Esophagus muscularis mucosa (tissue), 4 donors: ENCODE measurements at regions not wholly inside any gene's neighbourhood (a gene's known extent, or its start where the extent isn't known, plus 50 kb on each side); places are given as distances from the start of the nearest gene placed in this dataset.

Experiments used
- DNase-seq: peaks from one replicate; pipeline ENCODE4 v3.0.0-alpha.2; 2017; ENCODE audit errors: extremely low spot score
- H3K27ac ChIP-seq, 4 donors: fragments of 200-600 bp; sonication (generic); replicated peaks in 1 of 4; 1 replicate in 3 of 4; 2 replicates in 1 of 4; pipeline ENCODE4 v1.5.1; 2016 to 2019; ENCODE audit warnings: mild to moderate bottlenecking in 1 of 4
- H3K27me3 ChIP-seq, 4 donors: fragments of 200-600 bp; sonication (generic); one replicate each; pipeline versions ENCODE4 v1.5.1 to v1.6.0; 2016 to 2019
- H3K36me3 ChIP-seq, 4 donors: fragments of 200-600 bp; sonication (generic); one replicate each; pipeline ENCODE4 v1.5.1; 2016 to 2019
- H3K4me1 ChIP-seq, 4 donors: fragments of 200-600 bp; sonication (generic); one replicate each; pipeline ENCODE4 v1.5.1; 2016 to 2019
- H3K4me3 ChIP-seq, 4 donors: fragments of 200-600 bp; sonication (generic); 1 replicate in 2 of 4; 2 replicates in 2 of 4; pipeline ENCODE4 v1.5.1; 2016 to 2019; ENCODE audit warnings: mild to moderate bottlenecking in 4 of 4, moderate library complexity in 1 of 4
- H3K9me3 ChIP-seq, 4 donors: fragments of 200-600 bp; sonication (generic); 1 replicate in 3 of 4; 2 replicates in 1 of 4; pipeline ENCODE4 v1.5.1; 2016 to 2019
- EP300 ChIP-seq: sonication (generic); formaldehyde crosslinking; IDR thresholded peaks from one replicate; pipeline ENCODE4 v1.6.1; 2017; ENCODE audit warnings: antibody characterized with exemption
- POLR2A ChIP-seq: fragments of 450-650 bp; IDR thresholded peaks from one replicate; pipeline ENCODE4 v1.6.1; 2017; ENCODE audit warnings: antibody characterized with exemption, moderate library complexity, mild to moderate bottlenecking, low read depth
- POLR2AphosphoS5 ChIP-seq, 2 donors: sonication (generic); formaldehyde crosslinking; IDR thresholded peaks; one replicate each; pipeline ENCODE4 v1.6.1; 2017; ENCODE audit warnings: antibody characterized with exemption in 2 of 2
- WGBS: methylation state at CpG from one replicate; pipeline ENCODE4 v1.1.5; 2018; 5-methylcytosine and 5-hydroxymethylcytosine counted together
- intact Hi-C: fragments of 100-400 bp; cut with DNase I; formaldehyde crosslinking; loops from one replicate; pipeline ENCODE4 v1.15.1; 2023
- TF ChIP-seq, protein P1 (sequence below), 3 experiments: fragments of 200-600 bp in 2 of 3; fragments of 450-650 bp in 1 of 3; sonication (generic) in 2 of 3; IDR thresholded peaks; one replicate each; pipeline ENCODE4 v1.5.1; 2017 to 2019; ENCODE audit warnings: antibody characterized with exemption in 3 of 3, mild to moderate bottlenecking in 2 of 3, moderate library complexity in 1 of 3

DNA sequence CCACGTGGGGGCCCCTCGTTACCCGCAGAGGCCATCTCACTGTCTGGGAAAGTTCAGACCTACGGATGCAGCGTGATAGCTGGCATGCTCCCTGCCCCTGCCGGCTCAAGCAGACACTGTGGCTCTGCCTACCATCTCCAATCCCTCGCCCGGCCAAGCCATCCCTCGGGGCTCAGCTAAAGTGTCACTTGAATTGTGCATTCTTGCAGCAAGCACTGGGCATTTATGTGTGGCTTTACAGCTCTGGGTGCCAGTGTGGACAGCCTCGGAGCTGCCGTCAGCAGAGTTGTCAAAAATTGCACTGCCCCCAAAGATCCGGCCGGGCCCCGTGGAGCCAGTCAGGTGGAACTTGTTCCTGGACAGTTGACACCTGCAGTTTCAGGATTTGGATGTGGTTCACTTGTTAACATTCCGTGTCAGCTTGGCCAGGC lies 75.0 kb upstream of the FGF3 start:
- Histone ChIP-seq H3K4me1 (peaks cover 0 to 20% (median 14%) of the 10 kb centered on the region in 4 donors), H3K27me3 (peaks cover 0 to 62% (median 0%) of the 10 kb centered on the region in 4 donors), H3K9me3 (no peaks in the 10 kb centered on the region), H3K4me3 (no peak overlapping the region), H3K36me3 (no peaks in the 10 kb centered on the region), H3K27ac (no peak overlapping the region)
- WGBS = 80% methylated on average over 3 of the region's 15 CpGs
- TF ChIP-seq, protein P1, sequence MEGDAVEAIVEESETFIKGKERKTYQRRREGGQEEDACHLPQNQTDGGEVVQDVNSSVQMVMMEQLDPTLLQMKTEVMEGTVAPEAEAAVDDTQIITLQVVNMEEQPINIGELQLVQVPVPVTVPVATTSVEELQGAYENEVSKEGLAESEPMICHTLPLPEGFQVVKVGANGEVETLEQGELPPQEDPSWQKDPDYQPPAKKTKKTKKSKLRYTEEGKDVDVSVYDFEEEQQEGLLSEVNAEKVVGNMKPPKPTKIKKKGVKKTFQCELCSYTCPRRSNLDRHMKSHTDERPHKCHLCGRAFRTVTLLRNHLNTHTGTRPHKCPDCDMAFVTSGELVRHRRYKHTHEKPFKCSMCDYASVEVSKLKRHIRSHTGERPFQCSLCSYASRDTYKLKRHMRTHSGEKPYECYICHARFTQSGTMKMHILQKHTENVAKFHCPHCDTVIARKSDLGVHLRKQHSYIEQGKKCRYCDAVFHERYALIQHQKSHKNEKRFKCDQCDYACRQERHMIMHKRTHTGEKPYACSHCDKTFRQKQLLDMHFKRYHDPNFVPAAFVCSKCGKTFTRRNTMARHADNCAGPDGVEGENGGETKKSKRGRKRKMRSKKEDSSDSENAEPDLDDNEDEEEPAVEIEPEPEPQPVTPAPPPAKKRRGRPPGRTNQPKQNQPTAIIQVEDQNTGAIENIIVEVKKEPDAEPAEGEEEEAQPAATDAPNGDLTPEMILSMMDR (IDR thresholded peaks at IDR 0.05) = no peak
- no peak for TF ChIP-seq POLR2AphosphoS5 (IDR thresholded peaks at IDR 0.05)
- no peak for TF ChIP-seq EP300
- TF ChIP-seq POLR2A = no peak
- intact Hi-C loops = no loop called here
- DNase-seq = no peak

GRCh38 chr11:69894648-69895047 lies 75.4 kb upstream of the FGF3 start:
- no peak for DNase-seq
- no peak overlapping the region for H3K27ac ChIP-seq
- H3K36me3 ChIP-seq = no peaks in the 10 kb centered on the region
- TF ChIP-seq POLR2A (no peak), EP300 (no peak), POLR2AphosphoS5 (IDR thresholded peaks at IDR 0.05) (no peak)
- TF ChIP-seq, protein P1 (IDR thresholded peaks at IDR 0.05) = no peak
- WGBS = 91% methylated on average over 8 of the region's 8 CpGs
- peaks cover 0 to 60% (median 0%) of the 10 kb centered on the region in 4 donors for H3K27me3 ChIP-seq
- peaks cover 0 to 20% (median 14%) of the 10 kb centered on the region in 4 donors for H3K4me1 ChIP-seq
- intact Hi-C loops = no loop called here
- H3K4me3 ChIP-seq = no peak overlapping the region
- no peaks in the 10 kb centered on the region for H3K9me3 ChIP-seq

GRCh38 chr11:69896250-69896649 lies 77.0 kb upstream of the FGF3 start:
- no peak overlapping the region for H3K27ac ChIP-seq
- H3K4me3 ChIP-seq = no peak overlapping the region
- DNase-seq = no peak
- no peaks in the 10 kb centered on the region for H3K9me3 ChIP-seq
- peaks cover 0 to 29% (median 15%) of the 10 kb centered on the region in 4 donors for H3K4me1 ChIP-seq
- no peaks in the 10 kb centered on the region for H3K36me3 ChIP-seq
- H3K27me3 ChIP-seq = peaks cover 0 to 46% (median 0%) of the 10 kb centered on the region in 4 donors
- intact Hi-C loops = no loop called here
- TF ChIP-seq EP300 (no peak), POLR2A (no peak), POLR2AphosphoS5 (IDR thresholded peaks at IDR 0.05) (no peak)
- TF ChIP-seq, protein P1 (IDR thresholded peaks at IDR 0.05) = no peak

DNA sequence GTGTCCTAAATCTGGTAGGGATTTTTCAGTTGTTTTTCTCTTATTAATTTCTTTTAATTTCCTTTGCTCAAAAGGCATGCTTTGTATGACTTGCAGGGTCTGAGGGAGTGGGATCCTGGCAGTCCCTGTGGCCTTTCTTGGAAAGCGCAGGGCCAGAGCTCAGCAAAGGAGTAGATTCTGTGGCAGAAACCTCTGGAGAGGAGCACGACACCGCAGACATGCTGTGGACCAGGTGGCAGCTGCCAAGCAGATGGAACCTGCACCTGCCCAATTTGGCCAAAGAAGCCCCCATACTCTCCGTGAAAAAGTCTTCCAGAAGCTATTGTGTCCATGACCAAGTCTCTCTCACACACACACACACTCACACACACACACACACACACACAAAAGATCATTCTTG lies 78.9 kb upstream of the FGF3 start:
- intact Hi-C loops = no loop called here
- TF ChIP-seq POLR2A (no peak), POLR2AphosphoS5 (IDR thresholded peaks at IDR 0.05) (no peak), EP300 (no peak)
- TF ChIP-seq, protein P1 (IDR thresholded peaks at IDR 0.05) = no peak
- Histone ChIP-seq H3K27me3 (peaks cover 0 to 27% (median 0%) of the 10 kb centered on the region in 4 donors), H3K4me3 (no peak overlapping the region), H3K27ac (no peak overlapping the region), H3K9me3 (no peaks in the 10 kb centered on the region), H3K36me3 (no peaks in the 10 kb centered on the region), H3K4me1 (peaks cover 0 to 14% (median 4%) of the 10 kb centered on the region in 4 donors)
- DNase-seq = no peak
- WGBS = 85% methylated on average over 4 of the region's 4 CpGs
